KOPT-K1 (cell line): ENCODE measurements at regions not wholly inside any gene's neighbourhood (a gene's known extent, or its start where the extent isn't known, plus 50 kb on each side); places are given as distances from the start of the nearest gene placed in this dataset.

ENCODE experiments used
- H3K27ac ChIP-seq: fragments of 200-600 bp; sonication (generic); 2 replicates; pipeline ENCODE4 v1.5.1; 2016; ENCODE audit warnings: antibody characterized with exemption, mild to moderate bottlenecking, low read depth, low read length; ENCODE audit not compliant: poor library complexity, severe bottlenecking
- H3K36me3 ChIP-seq: fragments of 200-600 bp; sonication (generic); 2 replicates; pipeline ENCODE4 v1.5.1; 2017; ENCODE audit warnings: antibody characterized with exemption, mild to moderate bottlenecking, low read length, moderate library complexity; ENCODE audit not compliant: insufficient read depth
- H3K9me3 ChIP-seq: fragments of 200-600 bp; sonication (generic); 2 replicates; pipeline ENCODE4 v1.5.1; 2017; ENCODE audit warnings: antibody characterized with exemption, low read length, mild to moderate bottlenecking; ENCODE audit not compliant: insufficient read depth, poor library complexity, severe bottlenecking

DNA sequence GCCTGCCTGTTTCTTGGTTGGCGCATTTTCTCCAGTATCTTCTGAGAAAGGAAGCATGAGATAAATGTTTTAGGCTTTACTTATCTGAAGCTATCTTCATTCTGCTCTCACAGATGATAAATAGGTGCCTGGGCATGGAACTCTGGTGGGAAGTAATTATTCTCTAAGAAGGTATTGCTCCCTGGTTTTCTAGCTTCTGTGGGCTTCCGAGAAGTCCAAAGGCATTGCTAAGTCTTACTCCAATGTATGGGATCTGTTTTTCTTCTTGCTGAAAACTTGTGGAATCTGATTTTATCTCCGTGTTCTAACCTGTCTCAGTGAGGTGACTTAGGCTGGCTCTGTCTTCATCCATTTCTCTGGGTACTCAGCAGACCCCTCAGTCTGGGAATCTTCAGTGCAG is 224.4 kb upstream of the HS6ST1 start:
- Histone ChIP-seq H3K9me3 (no peaks in the 10 kb centered on the region), H3K27ac (no peak overlapping the region), H3K36me3 (no peaks in the 10 kb centered on the region)

GRCh38 chr2:128543646-128544045 is 225.0 kb upstream of the HS6ST1 start:
- H3K27ac ChIP-seq, result no peak overlapping the region
- no peaks in the 10 kb centered on the region for H3K36me3 ChIP-seq
- H3K9me3 ChIP-seq, result no peaks in the 10 kb centered on the region

GRCh38 chr2:128544321-128545037 is 225.8 kb upstream of the HS6ST1 start:
- H3K9me3 ChIP-seq, result no peaks in the 10 kb centered on the region
- H3K36me3 ChIP-seq, result no peaks in the 10 kb centered on the region
- no peak overlapping the region for H3K27ac ChIP-seq

DNA sequence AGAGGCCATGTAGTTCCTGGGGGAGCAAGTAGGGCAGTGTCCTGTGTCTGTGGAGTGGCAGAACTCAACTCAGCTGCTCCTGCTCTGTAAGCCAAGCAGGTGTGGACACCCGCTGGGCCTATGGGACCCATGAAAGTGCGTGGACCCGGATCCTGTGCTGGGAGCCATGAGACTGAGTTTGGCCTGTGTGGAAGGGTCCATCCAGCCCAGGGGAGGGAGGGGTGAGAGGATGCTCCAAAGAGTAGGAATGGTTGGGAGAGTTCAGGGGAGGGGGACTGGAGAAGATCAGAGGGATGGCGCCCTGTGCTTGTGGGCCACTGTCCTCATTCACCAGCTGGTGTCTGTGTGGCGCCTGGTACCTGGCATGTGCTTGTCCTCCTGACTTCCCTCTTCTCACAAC is 226.4 kb upstream of the HS6ST1 start:
- H3K36me3 ChIP-seq, result no peaks in the 10 kb centered on the region
- no peak overlapping the region for H3K27ac ChIP-seq
- H3K9me3 ChIP-seq, result no peaks in the 10 kb centered on the region

GRCh38 chr2:128545829-128546228 is 227.2 kb upstream of the HS6ST1 start:
- no peaks in the 10 kb centered on the region for H3K9me3 ChIP-seq
- H3K27ac ChIP-seq, result no peak overlapping the region
- H3K36me3 ChIP-seq, result no peaks in the 10 kb centered on the region

DNA sequence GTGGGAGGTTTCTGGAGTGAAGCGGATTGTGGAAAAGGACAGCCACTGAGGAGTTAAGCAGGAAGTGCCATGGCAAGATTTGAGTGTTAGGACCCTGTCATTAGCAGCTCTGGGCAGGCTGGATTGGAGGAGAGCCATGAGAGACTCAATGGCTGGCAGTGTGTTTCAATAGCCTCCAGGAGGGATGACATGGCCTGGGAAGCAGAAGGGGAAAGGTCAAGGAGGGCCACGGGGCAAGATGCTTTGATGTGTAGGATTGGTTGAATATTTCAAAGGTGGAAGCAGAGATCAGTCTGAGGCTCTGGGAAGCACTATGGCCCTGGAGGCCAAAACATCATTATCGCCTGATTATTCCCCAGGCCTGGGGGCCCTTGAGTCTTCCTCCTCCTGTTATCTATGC is 229.0 kb upstream of the HS6ST1 start:
- H3K27ac ChIP-seq, result no peak overlapping the region
- H3K9me3 ChIP-seq, result no peaks in the 10 kb centered on the region

GRCh38 chr2:128548461-128548891 is 229.8 kb upstream of the HS6ST1 start:
- H3K9me3 ChIP-seq, result no peaks in the 10 kb centered on the region
- H3K27ac ChIP-seq, result no peak overlapping the region
- H3K36me3 ChIP-seq, result no peaks in the 10 kb centered on the region

More for the DNA sequence above, 229.0 kb upstream of the HS6ST1 start:
- no peaks in the 10 kb centered on the region for H3K36me3 ChIP-seq

DNA sequence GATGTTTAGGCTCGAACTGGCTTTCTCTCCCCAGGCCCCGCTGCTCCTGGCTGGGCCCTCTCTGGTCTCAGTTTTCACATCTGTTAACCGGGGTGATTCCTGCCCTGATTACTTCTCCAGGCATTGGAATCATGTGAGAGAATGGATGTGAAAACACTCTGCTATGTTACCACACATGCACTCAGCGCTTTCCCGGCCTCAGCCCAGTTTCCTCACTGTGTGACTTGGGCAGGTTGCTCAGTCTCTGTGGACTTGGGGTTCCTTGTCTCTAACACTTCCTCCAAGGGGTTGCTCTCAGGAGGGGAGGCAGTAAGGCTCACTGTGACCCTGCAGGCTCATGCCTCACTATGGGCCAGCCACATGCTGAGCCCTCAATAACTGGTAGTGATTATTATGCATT is 230.4 kb upstream of the HS6ST1 start:
- Histone ChIP-seq H3K36me3 (no peaks in the 10 kb centered on the region), H3K27ac (no peak overlapping the region), H3K9me3 (no peaks in the 10 kb centered on the region)

- no peaks in the 10 kb centered on the region for H3K9me3 ChIP-seq
- no peak overlapping the region for H3K27ac ChIP-seq
- no peaks in the 10 kb centered on the region for H3K36me3 ChIP-seq
Observed at GRCh38 chr2:128549646-128550260, 231.1 kb upstream of the HS6ST1 start.

DNA sequence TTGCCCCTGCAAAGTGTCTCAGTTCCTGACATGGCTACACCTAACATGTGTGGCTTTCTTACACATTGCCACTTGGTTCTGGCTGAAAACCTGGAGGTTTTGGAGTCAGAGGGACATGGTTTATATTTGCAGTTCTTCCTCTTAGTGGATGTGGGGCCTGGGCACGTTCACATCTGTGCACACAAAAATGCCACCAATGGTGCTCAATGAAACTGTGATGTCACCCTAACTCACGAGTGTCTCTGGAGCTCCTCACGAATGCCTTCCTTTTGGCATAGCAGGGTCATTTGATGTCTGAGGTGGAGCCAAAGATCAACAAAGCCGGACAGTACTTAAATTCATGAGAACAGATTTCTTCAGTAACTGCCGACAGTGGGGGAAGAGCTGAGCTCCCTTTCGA is 231.7 kb upstream of the HS6ST1 start:
- Histone ChIP-seq H3K27ac (no peak overlapping the region), H3K36me3 (no peaks in the 10 kb centered on the region), H3K9me3 (no peaks in the 10 kb centered on the region)

DNA sequence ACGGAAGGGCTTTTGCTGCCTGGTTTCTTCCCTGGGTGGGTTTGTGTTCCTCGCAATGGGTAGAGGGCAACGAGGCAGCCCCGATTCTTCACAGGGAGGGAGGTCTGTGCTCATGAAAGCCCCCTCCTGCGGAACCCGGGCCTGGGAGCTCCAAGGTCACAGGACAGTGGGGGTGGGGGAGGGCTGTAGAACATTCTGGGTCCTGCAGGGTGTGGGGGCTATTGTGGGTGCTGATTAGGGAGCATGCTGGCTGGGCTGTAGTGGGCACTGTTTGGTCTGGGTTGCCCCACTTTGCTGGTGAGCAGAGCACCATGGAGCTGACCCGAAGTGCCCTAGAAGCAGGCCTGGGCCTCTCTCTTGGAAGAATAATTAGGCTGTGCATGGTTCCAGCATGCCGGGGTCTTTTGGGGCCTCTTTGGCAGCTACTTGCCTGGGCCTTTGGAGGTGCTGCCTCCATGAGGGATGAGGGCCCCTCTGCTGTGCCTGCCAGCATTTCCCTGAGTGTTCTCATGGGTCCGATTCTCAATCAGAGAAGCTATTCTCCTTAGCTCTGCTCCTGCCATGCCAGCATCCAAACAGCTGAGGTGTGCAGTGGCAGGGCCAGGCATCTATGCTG is 232.2 kb upstream of the HS6ST1 start:
- H3K36me3 ChIP-seq, result no peaks in the 10 kb centered on the region
- no peak overlapping the region for H3K27ac ChIP-seq

DNA sequence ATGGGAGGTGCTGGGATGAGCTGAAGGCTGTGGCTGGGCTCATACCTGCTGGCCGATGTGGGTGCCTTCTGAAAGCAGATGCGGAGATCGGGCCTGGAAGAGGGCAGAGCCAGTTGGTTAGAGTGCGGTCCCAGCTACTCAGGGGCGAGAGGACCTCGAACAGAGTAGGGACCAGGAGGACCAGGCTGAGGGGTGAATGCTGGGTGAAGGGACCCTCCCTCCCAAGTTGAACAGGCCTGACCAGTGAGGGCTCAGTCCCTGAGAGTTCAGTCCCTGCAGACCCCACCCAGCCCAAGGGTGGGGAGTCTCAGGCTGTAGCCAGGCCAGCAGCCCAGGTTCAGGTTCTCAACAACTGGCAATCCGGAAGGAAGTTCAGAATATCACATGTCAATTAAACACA is 232.8 kb upstream of the HS6ST1 start:
- Histone ChIP-seq H3K9me3 (no peaks in the 10 kb centered on the region), H3K36me3 (no peaks in the 10 kb centered on the region), H3K27ac (no peak overlapping the region)

More for the DNA sequence above, 232.2 kb upstream of the HS6ST1 start:
- H3K9me3 ChIP-seq, result no peaks in the 10 kb centered on the region

- Histone ChIP-seq H3K9me3 (no peaks in the 10 kb centered on the region), H3K36me3 (no peaks in the 10 kb centered on the region), H3K27ac (no peak overlapping the region)
Observed at GRCh38 chr2:128552141-128552805, 233.6 kb upstream of the HS6ST1 start.

- Histone ChIP-seq H3K9me3 (no peaks in the 10 kb centered on the region), H3K27ac (no peak overlapping the region), H3K36me3 (no peaks in the 10 kb centered on the region)
Observed at GRCh38 chr2:128552806-128553551, 234.3 kb upstream of the HS6ST1 start.
